MM.1S (cell line): ENCODE measurements at regions not wholly inside any gene's neighbourhood (a gene's known extent, or its start where the extent isn't known, plus 50 kb on each side); places are given as distances from the start of the nearest gene placed in this dataset.

ENCODE experiments used
- EZH2 ChIP-seq: fragments of 300-600 bp; sonication (generic); optimal IDR thresholded peaks from 2 replicates; pipeline ENCODE3; 2017; ENCODE audit warnings: low read depth, mild to moderate bottlenecking, antibody characterized with exemption, low read length, mixed read lengths
- EZH2phosphoT487 ChIP-seq: fragments of 300-600 bp; sonication (generic); IDR thresholded peaks from 2 replicates; pipeline ENCODE4 v1.6.1; 2018; ENCODE audit warnings: antibody characterized with exemption, low read length
- TF ChIP-seq, protein P1 (sequence below): fragments of 300-600 bp; sonication (generic); IDR thresholded peaks from 2 replicates; pipeline ENCODE4 v1.5.1; 2016; ENCODE audit warnings: antibody characterized with exemption, low read length, mixed read lengths

GRCh38 chr10:33401300-33401699, 66.8 kb upstream of the NRP1 start:
- no peak for TF ChIP-seq EZH2
- TF ChIP-seq, protein P1, sequence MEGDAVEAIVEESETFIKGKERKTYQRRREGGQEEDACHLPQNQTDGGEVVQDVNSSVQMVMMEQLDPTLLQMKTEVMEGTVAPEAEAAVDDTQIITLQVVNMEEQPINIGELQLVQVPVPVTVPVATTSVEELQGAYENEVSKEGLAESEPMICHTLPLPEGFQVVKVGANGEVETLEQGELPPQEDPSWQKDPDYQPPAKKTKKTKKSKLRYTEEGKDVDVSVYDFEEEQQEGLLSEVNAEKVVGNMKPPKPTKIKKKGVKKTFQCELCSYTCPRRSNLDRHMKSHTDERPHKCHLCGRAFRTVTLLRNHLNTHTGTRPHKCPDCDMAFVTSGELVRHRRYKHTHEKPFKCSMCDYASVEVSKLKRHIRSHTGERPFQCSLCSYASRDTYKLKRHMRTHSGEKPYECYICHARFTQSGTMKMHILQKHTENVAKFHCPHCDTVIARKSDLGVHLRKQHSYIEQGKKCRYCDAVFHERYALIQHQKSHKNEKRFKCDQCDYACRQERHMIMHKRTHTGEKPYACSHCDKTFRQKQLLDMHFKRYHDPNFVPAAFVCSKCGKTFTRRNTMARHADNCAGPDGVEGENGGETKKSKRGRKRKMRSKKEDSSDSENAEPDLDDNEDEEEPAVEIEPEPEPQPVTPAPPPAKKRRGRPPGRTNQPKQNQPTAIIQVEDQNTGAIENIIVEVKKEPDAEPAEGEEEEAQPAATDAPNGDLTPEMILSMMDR: no peak
- TF ChIP-seq EZH2phosphoT487: no peak
